Spleen (tissue), 11 donors: ENCODE measurements at regions not wholly inside any gene's neighbourhood (a gene's known extent, or its start where the extent isn't known, plus 50 kb on each side); places are given as distances from the start of the nearest gene placed in this dataset.

ENCODE experiments used
- DNase-seq: peaks from one replicate; pipeline ENCODE4 v3.0.0-alpha.2; 2020
- H3K27ac ChIP-seq, 8 donors: fragments of 200-600 bp; sonication (generic) in 7 of 8; 1 replicate in 4 of 8; 2 replicates in 4 of 8; pipeline versions ENCODE4 v1.5.0 to v1.8.0; 2016 to 2021; ENCODE audit warnings: inconsistent platforms in 4 of 8, mild to moderate bottlenecking in 4 of 8, moderate library complexity in 1 of 8
- H3K27me3 ChIP-seq, 7 donors: fragments of 200-600 bp; sonication (generic) in 6 of 7; replicated peaks in 1 of 7; 1 replicate in 4 of 7; 2 replicates in 3 of 7; pipeline versions ENCODE4 v1.5.0 to v1.8.0; 2016 to 2021; ENCODE audit warnings: inconsistent platforms in 3 of 7, mild to moderate bottlenecking in 1 of 7
- H3K36me3 ChIP-seq, 6 donors: fragments of 200-600 bp; sonication (generic) in 5 of 6; 1 replicate in 4 of 6; 2 replicates in 2 of 6; pipeline versions ENCODE4 v1.5.0 to v1.8.0; 2016 to 2021; ENCODE audit warnings: inconsistent platforms in 2 of 6
- H3K4me1 ChIP-seq, 6 donors: fragments of 200-600 bp; sonication (generic) in 5 of 6; 1 replicate in 3 of 6; 2 replicates in 3 of 6; pipeline versions ENCODE4 v1.5.0 to v1.8.0; 2016 to 2021; ENCODE audit warnings: inconsistent platforms in 3 of 6
- H3K4me3 ChIP-seq, 8 donors: fragments of 200-600 bp; sonication (generic) in 7 of 8; 1 replicate in 4 of 8; 2 replicates in 4 of 8; pipeline versions ENCODE4 v1.5.0 to v1.8.0; 2016 to 2021; ENCODE audit warnings: inconsistent platforms in 4 of 8, mild to moderate bottlenecking in 4 of 8, moderate library complexity in 2 of 8
- H3K9me3 ChIP-seq, 8 donors: fragments of 200-600 bp; sonication (generic) in 7 of 8; 1 replicate in 4 of 8; 2 replicates in 4 of 8; pipeline versions ENCODE4 v1.5.0 to v1.8.0; 2016 to 2021; ENCODE audit warnings: inconsistent platforms in 4 of 8
- CTCF ChIP-seq, 11 experiments: fragments of 200-600 bp in 7 of 11; fragments of 450-650 bp in 4 of 11; sonication (generic) in 4 of 11; IDR thresholded peaks in 8 of 11; conservative IDR thresholded peaks in 3 of 11; 1 replicate in 7 of 11; 2 replicates in 4 of 11; pipeline versions ENCODE4 v1.4.0 to v1.8.0; 2016 to 2021; ENCODE audit warnings: antibody characterized with exemption in 11 of 11, inconsistent platforms in 4 of 11, mild to moderate bottlenecking in 1 of 11
- POLR2A ChIP-seq, 3 donors: fragments of 450-650 bp; IDR thresholded peaks; one replicate each; pipeline ENCODE4 v1.5.1; 2017; ENCODE audit warnings: antibody characterized with exemption in 3 of 3, mild to moderate bottlenecking in 1 of 3
- POLR2AphosphoS5 ChIP-seq, 3 donors: sonication (generic); formaldehyde crosslinking; IDR thresholded peaks; one replicate each; pipeline ENCODE4 v1.5.1; 2017; ENCODE audit warnings: antibody characterized with exemption in 3 of 3
- WGBS, 5 donors: extraction: QIAGEN DNeasy Blood & Tissue Kit in 3 of 5; methylation state at CpG; one replicate each; pipeline versions ENCODE4 v1.1.5 to v1.1.7; 2013 to 2018; 5-methylcytosine and 5-hydroxymethylcytosine counted together
- intact Hi-C: fragments of 100-400 bp; cut with DNase I; formaldehyde crosslinking; loops from one replicate; pipeline ENCODE4 v1.15.0; 2023; ENCODE audit warnings: low total_unique reads
- donor health status: healthy with polysubstance abuse.
- donor health status: DM: no; HTN: no; CAD: no; lungs with moderate emphysema.
- donor health status: DM: no; HTN: no; CAD: no.
- donor health status: Bipolar disorder and iron deficiency.
- donor health status: healthy.
- donor health status: DM: no; HTN: no; CAD: no.
- donor health status: DM: yes; HTN: yes; CAD: no.

- DNase-seq = no peak
- no peaks in the 10 kb centered on the region for H3K27me3 ChIP-seq
- H3K27ac ChIP-seq = peak overlapping the region in 1 of 8 donors; percentile 3
- no peaks in the 10 kb centered on the region for H3K4me1 ChIP-seq
- no peak overlapping the region for H3K4me3 ChIP-seq
- WGBS, 5 donors = 80 to 95% (median 91%) methylated on average over 3 of the region's 3 CpGs
- no peaks in the 10 kb centered on the region for H3K36me3 ChIP-seq
- intact Hi-C loops = no loop called here
- H3K9me3 ChIP-seq = no peaks in the 10 kb centered on the region
- TF ChIP-seq POLR2AphosphoS5 (IDR thresholded peaks at IDR 0.05) (no peak), CTCF (IDR thresholded peaks at IDR 0.05 in 8 of 11, conservative IDR thresholded peaks at IDR 0.05 in 3 of 11) (no peak), POLR2A (IDR thresholded peaks at IDR 0.05) (no peak)
Observed at GRCh38 chr10:124184208-124184830, 90.9 kb upstream of the CHST15 start.

- intact Hi-C loops = no loop called here
- H3K4me1 ChIP-seq = no peaks in the 10 kb centered on the region
- no peaks in the 10 kb centered on the region for H3K36me3 ChIP-seq
- TF ChIP-seq POLR2A (IDR thresholded peaks at IDR 0.05) (no peak), POLR2AphosphoS5 (IDR thresholded peaks at IDR 0.05) (no peak), CTCF (IDR thresholded peaks at IDR 0.05 in 8 of 11, conservative IDR thresholded peaks at IDR 0.05 in 3 of 11) (no peak)
- no peak for DNase-seq
- no peaks in the 10 kb centered on the region for H3K9me3 ChIP-seq
- H3K27me3 ChIP-seq = no peaks in the 10 kb centered on the region
- WGBS, 5 donors = 60 to 89% (median 79%) methylated on average over 6 to 7 of the region's 7 CpGs
- no peak overlapping the region for H3K4me3 ChIP-seq
- H3K27ac ChIP-seq = no peak overlapping the region
Observed at GRCh38 chr10:124183617-124184016, 90.2 kb upstream of the CHST15 start.

GRCh38 chr10:124182088-124182541, 88.7 kb upstream of the CHST15 start:
- no peak for DNase-seq
- Histone ChIP-seq H3K9me3 (no peaks in the 10 kb centered on the region), H3K4me3 (no peak overlapping the region), H3K27ac (no peak overlapping the region), H3K27me3 (no peaks in the 10 kb centered on the region), H3K36me3 (no peaks in the 10 kb centered on the region), H3K4me1 (no peaks in the 10 kb centered on the region)
- 87 to 95% (median 94%) methylated on average over 15 to 17 of the region's 17 CpGs for WGBS, 5 donors
- TF ChIP-seq POLR2A (IDR thresholded peaks at IDR 0.05) (no peak), POLR2AphosphoS5 (IDR thresholded peaks at IDR 0.05) (no peak), CTCF (IDR thresholded peaks at IDR 0.05 in 8 of 11, conservative IDR thresholded peaks at IDR 0.05 in 3 of 11) (no peak)
- intact Hi-C loops = no loop called here

DNA sequence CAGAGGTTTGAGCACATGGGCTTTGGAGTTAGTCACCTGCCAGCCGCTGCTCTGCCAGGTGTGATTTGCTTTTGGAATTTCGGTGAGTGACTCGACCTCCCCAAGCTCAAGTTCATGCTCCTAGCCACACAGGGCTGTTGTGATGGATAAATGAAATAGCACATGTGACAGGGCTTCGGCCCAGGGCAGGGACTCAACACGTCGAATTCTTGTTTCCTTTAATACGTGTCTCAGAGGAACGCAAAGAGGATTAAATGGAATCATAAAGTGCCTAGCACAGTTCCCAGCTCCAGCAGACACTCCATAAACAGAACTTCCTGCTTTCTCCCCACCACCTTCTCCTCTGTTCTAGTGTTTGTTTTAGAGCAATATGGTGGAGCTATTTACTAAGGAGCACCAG, 88.3 kb upstream of the CHST15 start:
- Histone ChIP-seq H3K4me3 (no peak overlapping the region), H3K9me3 (no peaks in the 10 kb centered on the region), H3K4me1 (no peaks in the 10 kb centered on the region), H3K36me3 (no peaks in the 10 kb centered on the region), H3K27ac (no peak overlapping the region), H3K27me3 (no peaks in the 10 kb centered on the region)
- TF ChIP-seq POLR2A (IDR thresholded peaks at IDR 0.05) (no peak), CTCF (IDR thresholded peaks at IDR 0.05 in 8 of 11, conservative IDR thresholded peaks at IDR 0.05 in 3 of 11) (no peak), POLR2AphosphoS5 (IDR thresholded peaks at IDR 0.05) (no peak)
- 88 to 96% (median 90%) methylated on average over 8 of the region's 8 CpGs for WGBS, 5 donors
- no peak for DNase-seq
- intact Hi-C loops = no loop called here
